RPMI8226 (cell line): ENCODE measurements at regions not wholly inside any gene's neighbourhood (a gene's known extent, or its start where the extent isn't known, plus 50 kb on each side); places are given as distances from the start of the nearest gene placed in this dataset.
A peak's percentile ranks its signal among the peaks of the same experiment; 100 is the strongest.
"Not testable (repeated sequence)": the region's sequence is repeated elsewhere in the genome, so short reads cannot be mapped to it uniquely, and the experiment has no call there.

Source experiments
- DNase-seq: peaks from one replicate; pipeline ENCODE4 v3.0.0-alpha.2; 2015

DNA sequence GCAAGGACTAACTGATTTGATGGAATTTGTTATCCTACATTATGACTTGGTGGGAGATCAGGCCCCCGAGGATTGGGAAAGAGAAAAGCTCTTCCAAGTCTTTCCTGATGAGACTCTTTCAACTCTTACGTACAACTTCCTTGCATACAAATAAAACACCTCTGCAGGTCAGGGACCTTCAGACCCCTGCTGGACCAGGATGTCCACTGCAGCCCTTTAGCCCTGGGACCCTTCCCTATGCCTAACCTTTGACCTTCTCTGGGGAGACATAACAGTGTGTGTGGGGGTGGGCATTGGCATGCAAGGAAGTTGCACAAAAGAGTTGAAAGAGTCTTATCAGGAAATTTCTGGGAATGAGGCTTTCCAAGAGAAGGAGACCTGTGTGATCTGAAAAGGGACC lies 859.4 kb downstream of the TYW1 start:
- DNase-seq: no peak

DNA sequence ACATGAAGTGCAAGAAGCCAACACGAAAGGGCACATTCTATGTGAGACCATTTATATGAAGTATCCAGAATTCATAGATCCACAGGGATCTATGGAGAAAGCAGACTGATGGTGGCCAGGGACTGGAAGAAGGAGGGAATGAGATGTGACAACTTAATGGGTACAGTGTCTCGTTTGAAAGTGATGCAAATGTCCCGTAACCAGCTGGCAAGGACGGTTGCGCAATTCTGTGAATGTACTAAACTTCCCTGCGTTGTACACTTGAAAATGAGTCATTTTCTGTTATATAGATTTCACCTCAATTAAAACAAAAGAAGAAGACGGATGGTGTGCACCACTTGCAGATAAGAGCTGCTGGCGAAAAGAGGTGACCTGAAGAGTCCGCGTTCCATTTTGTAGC lies 861.1 kb downstream of the TYW1 start:
- DNase-seq: no peak

DNA sequence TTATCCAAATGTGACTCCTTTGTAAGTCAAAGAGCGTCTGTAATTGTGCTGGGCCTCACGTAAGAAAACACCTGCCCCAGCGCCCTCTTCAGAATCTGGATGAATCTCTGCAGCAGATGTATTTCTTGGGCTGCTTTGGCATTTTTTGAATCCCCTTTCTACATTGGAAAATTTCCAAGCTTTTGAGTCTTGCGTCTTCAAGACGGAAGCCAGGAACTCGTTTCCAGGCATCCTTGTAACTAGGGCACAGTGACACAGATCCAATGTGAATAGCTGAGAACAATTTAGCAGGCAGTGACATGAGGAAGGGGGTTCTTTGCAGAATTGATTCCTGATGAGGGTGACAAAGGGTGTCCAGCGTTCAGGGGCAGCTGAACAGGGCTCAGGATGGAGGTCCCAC lies 862.3 kb downstream of the TYW1 start:
- no peak for DNase-seq

DNA sequence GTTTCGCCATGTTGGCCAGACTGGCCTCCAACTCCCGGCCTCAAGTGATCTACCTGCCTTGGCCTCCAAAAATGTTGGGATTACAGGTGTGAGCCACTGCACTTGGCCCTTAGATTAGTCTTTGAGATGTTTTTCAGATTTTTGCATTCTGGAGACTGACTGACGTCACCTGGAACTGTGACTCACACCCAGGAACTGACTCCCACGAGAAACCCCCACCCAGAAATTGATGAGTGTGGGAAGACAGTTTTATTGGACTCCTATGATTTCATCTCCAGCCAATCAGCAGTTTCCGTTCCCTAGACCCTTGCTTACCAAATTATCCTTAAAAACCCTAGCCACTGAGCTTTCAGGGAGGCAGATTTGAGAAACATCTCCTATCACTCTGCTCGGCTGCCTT lies 867.3 kb downstream of the TYW1 start:
- no peak for DNase-seq

GRCh38 chr7:67866054-67866453 lies 869.4 kb downstream of the TYW1 start:
- DNase-seq: no peak

GRCh38 chr7:67866812-67867211 lies 870.2 kb downstream of the TYW1 start:
- DNase-seq: no peak

DNA sequence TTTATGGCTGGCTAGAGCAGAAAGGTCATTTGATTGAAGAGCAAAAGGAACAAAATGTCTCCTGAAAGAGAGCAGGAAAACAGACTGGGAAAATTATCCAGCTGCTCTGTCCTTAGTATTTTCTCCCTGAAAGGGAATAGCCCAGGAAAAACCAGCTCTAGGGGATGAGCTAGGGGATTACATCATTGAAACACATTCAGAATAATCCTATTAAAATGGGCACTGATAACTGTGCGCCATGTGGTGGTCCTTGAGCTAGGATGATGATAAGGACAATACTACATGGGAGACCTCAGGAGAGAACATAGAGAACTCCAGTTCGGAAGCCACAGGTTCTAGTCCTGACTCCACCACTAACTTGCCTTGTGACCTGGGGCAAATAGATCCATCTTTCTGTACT lies 873.8 kb downstream of the TYW1 start:
- no peak for DNase-seq

DNA sequence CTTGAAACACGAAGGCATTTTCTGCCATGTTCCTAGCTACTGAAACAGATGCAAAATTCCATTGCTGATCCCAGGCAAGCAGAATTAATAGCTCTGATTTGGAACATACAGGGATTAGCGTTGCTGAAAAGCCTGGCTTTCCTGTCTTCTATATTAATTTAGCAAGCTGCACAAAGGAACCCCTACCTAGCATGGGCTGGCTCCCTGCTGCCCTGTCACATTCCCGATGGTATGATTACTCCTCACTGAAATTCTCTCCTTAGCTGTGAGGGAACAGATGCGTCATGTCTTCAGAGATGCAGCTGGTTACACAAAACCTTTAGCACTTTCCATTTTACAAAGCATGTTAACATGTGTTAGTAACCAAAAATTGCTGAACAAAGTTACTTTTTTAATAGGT lies 878.9 kb downstream of the TYW1 start:
- no peak for DNase-seq

DNA sequence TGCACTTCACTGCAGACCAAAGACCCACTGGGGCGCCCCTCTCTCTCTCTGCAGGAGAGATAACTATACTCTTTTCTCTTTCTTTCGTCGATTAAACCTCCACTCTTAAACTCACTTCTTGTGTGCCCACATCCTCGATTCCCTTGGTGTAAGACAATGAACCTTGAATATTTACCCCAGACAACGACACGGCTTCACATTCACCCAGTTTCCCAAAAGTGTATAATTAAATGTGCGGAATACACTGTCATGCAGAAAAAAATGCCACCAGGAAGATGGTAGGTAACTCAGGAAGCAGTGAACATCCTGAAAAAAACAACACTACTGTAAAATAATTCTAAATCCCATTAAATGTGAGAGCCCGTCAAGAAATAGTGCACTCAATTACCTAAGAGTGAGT lies 882.2 kb downstream of the TYW1 start:
- no peak for DNase-seq

GRCh38 chr7:67882843-67883242 lies 886.2 kb downstream of the TYW1 start:
- DNase-seq: no peak

DNA sequence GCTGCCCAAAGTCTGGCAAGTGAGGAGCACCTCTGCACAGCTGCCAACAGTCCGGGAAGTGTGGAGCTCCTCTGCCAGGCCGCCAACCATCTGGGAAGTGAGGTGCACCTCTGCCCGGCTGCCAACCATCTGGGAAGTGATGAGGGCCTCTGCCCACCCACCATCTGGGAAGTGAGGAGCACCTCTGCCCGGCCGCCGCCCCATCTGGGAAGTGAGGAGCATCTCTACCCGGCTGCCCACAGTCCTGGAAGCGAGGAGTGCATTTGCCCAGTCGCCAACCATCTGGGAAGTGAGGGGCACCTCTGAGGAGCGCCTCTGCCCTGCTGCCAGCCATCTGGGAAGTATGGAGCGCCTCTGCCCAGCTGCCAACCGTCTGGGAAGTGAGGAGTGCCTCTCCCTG lies 893.7 kb downstream of the TYW1 start:
- no peak for DNase-seq

- no peak for DNase-seq
Measured at GRCh38 chr7:67894746-67895145, 898.1 kb downstream of the TYW1 start.

DNA sequence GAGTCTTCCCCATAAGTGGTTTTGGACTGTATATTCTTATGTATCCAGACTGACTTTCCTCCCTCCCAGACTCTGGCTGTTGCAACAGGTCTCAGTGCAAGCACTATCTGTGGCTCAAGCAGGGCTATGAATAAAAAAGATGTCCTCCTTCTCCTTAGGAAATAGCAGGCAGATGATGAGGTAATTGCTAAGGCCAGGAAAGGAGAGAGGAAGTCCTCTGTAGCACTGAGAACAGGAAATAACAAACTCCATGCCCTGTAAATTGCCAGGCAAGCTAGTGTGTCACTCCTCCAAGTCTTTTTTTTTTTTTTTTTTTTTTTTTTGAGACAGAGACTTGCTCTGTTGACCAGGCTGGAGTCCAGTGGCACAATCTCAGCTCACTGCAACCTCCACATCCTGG lies 900.1 kb downstream of the TYW1 start:
- no peak for DNase-seq

- peak; percentile 52 for DNase-seq
Measured at GRCh38 chr7:67900456-67900855, 903.8 kb downstream of the TYW1 start.

DNA sequence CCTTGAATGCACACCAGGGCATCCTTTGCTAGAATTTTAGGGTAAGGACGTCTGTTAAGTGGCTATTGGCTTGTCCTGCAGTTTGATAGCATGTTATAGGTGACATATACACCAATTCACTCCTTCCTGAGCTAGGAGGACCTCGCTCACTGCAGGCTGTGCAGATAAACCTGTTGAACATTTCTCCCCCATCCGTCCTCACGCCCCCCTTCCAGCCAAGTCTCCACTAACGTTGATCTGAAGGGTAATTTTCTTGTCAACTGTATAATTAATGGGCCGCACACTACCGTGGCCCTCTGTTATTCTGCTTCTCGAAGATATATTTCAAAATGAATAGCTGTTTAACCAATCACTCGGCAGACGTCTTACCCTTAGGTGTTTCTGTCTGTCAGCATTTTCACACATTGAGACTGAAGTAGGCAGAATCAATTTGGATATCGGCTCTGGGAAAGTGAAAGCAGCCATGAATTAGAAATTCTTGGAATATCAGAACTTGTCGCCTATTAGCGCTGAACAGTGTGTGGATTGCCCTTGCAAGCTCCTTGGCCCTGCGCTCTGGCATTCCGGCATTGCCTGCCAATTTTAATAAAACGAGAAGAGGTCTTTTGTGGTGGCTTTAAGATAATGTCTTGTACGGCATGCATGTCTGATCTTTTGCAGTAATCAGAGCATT lies 905.3 kb downstream of the TYW1 start:
- DNase-seq: no peak

- no peak for DNase-seq
Measured at GRCh38 chr7:67907792-67908191, 911.2 kb downstream of the TYW1 start.

GRCh38 chr7:67912437-67912836 lies 915.8 kb downstream of the TYW1 start:
- no peak for DNase-seq

- DNase-seq: peak; percentile 77
Measured at GRCh38 chr7:67913604-67914003, 917.0 kb downstream of the TYW1 start.

- not testable (repeated sequence) for DNase-seq
Measured at GRCh38 chr7:67916111-67916510, 919.5 kb downstream of the TYW1 start.

DNA sequence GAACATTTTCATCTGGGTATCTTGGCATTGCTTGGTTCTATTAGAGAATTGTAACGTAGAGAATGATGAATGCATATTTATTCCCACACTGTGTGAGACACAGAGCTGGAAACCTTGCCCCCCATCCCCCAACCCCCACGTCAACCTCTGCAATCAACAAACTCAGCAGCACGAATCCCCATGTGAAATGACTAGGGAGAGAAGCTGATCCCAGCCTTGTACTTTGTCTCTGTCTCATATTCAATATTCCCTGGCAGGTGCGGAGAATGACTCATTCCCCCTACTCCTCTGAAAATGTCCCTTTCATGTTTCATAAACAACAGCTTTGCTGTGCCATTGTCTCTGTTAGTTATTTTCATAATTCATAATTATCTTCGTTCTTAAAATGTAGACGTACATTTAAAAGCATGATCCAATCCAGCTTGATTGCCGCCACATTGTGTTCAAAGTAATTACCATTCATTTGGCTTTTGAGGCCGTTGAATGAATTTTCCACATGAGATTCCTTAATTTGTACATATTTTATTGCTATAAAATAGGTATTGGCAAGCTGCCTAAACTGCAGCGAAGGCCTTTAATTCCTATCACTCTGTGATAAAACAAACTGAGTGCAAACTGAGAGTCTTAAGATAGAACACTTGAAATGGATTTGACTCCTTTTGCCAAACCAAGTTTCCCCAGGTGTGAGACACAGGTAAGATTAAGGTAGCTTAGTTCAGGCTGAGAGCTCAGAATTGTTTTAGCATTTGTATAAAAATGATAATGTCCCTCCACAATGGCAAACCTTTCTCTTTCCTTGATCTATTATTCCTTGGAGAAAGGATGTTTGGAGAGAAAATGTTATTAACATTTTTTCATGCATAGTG lies 920.2 kb downstream of the TYW1 start:
- no peak for DNase-seq

GRCh38 chr7:67917437-67917755 lies 920.8 kb downstream of the TYW1 start:
- DNase-seq: no peak

DNA sequence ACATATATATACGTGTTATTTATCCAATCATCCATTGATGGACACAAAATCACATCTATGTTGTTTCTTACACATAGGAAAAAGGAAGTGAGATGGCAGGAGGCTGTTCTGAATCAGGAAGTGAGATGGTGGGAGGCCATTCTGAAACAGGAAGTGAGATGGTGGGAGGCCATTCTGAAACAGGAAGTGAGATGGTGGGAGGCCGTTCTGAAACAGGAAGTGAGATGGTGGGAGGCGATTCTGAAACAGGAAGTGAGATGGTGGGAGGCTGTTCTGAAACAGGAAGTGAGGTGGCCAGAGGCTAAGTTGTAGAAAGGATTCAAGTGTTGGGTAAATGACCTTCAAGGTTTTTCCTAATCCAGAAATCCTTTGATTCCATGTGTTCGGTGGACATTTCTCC lies 921.5 kb downstream of the TYW1 start:
- peak; percentile 81 for DNase-seq

GRCh38 chr7:67923286-67923685 lies 926.7 kb downstream of the TYW1 start:
- DNase-seq: no peak

DNA sequence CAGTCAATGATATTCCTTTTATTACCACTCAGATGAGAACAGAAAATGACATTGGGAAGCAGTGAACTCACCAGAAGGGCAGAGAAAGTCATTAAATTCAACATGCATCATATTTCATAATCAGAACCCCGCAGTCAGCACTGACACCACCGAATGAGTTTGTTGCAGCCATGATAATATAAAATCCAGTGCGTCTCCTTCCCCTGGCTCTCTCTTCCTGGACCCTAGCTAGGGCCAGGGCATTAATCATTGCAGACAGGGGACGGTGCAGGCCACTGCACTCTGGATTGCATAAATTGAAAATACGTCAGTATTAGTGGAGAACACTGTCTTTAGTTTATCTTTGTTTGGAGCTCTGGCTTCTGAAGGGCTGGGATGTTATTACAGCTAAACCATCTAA lies 931.5 kb downstream of the TYW1 start:
- no peak for DNase-seq

GRCh38 chr7:67936447-67936846 lies 939.8 kb downstream of the TYW1 start:
- not testable (repeated sequence) for DNase-seq
